NCI-H345 treated with DMSO at 0.1 percent for 48 hours (cell line): ENCODE measurements at regions not wholly inside any gene's neighbourhood (a gene's known extent, or its start where the extent isn't known, plus 50 kb on each side); places are given as distances from the start of the nearest gene placed in this dataset.
"Not testable (repeated sequence)": the region's sequence is repeated elsewhere in the genome, so short reads cannot be mapped to it uniquely, and the experiment has no call there.

Source experiments
- DNase-seq: peaks from one replicate; lab custom pipeline; 2025; ENCODE audit not compliant: unreplicated experiment; lab: John Stamatoyannopoulos, UW

GRCh38 chr11:81802591-81802990 is 931.1 kb downstream of the FAM181B start:
- DNase-seq: no peak

GRCh38 chr11:81792416-81792815 is 941.2 kb downstream of the FAM181B start:
- no peak for DNase-seq

DNA sequence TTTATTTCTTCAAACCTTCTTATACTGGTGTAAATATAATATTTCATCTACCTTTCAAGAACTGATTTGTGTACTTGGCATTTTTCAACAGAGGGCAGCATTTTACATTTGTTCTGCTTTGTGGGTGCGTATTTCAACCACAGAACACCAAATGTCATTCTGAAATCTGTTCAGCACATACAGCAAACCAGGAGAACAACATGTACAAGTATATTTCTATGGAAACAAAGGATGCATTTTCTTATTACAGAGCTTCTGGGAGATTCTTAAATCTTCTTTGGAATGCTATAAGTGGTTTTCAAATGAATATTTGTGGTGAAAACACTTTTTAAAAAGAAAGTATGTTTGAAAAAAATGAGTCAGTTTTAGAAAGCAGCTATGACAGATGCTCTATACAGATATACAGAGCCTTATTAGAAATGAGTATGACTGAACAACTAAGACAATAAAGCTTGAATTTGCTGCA is 946.0 kb downstream of the FAM181B start:
- DNase-seq: no peak

- no peak for DNase-seq
Observed at GRCh38 chr11:81772166-81772565, 961.5 kb downstream of the FAM181B start.

GRCh38 chr11:81769906-81770305 is 963.8 kb downstream of the FAM181B start:
- DNase-seq: not testable (repeated sequence)

GRCh38 chr11:81756864-81757595 is 976.6 kb downstream of the FAM181B start:
- DNase-seq: no peak

DNA sequence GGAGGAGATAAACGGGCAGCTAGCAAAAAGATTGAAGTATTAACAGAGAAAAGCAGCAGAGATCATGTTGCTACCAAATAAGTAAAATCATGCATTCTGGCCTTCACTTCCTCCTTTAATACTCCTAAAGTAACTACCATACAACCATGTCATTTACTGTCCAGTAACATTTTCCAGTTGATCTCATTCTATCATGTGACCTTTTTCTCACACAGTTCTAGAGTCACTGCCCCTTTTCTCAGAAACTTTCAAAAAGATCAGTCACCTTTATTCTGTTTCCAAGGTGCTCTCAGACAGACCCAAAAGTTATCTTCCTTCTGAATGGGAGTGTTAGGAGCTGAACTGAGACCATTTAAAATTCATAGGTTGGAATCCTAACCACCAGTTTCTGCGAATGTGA is 984.4 kb downstream of the FAM181B start:
- DNase-seq: no peak

GRCh38 chr11:81744336-81745116 is 989.1 kb downstream of the FAM181B start:
- no peak for DNase-seq

GRCh38 chr11:81725701-81726100 is 1008.0 kb downstream of the FAM181B start:
- DNase-seq: no peak

DNA sequence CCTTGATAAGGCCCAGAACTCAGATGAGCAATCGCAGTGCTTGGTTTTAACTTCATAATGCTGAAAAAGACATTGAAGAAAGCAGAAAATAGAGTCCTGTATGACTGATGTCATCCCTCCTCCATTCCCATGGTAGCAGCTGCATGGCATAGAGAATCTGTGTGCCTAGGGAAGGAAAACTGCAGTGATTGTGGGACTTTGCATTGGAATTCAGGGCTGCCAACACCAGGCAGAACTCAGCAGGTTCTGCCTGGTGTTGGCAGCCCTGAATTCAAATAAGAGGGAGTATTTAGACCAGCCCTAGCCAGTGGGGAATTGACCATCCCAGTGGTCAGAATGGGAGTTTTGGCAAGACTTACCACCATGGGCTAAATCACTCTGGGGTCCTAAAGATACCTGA is 1016.0 kb downstream of the FAM181B start:
- no peak for DNase-seq

- no peak for DNase-seq
Observed at GRCh38 chr11:81707881-81708280, 1025.8 kb downstream of the FAM181B start.

DNA sequence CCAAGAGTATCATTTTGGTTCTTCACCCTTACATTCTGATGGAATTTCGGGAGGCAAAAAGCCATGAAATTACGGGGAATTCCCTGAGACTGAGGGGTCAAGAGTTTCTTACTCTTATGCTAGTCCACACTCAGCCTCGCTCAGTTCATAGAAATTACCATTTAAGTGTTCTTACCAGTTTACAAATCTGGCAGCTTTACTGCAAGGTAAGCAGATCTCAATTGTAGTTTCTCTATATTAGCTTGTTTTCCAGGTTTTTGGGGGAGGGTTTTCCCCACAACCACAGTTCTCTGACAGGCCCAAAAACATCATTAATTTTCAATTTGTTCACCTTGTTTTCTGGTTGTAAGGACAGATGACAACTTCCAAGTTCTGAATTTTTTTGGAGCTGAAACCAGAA is 1028.4 kb downstream of the FAM181B start:
- DNase-seq: no peak

DNA sequence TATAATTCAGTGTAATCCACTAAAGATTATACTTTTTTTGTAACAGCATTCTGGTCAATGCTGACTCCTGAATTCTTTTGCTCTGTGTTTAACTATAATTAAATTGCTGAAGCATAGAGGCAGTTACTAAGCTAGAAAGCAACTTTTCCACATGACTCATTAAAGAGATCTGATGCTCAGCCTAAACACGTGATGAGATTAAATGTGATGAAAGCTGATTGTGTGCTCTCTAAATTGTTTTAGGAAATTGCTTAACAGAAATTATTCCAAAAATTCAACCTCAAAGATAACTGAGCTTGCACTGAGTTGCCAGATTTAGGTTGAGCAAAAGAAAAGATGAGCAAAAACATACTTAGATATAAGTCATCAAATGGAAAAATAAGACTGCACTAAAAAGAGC is 1033.6 kb downstream of the FAM181B start:
- no peak for DNase-seq

GRCh38 chr11:81687057-81687456 is 1046.6 kb downstream of the FAM181B start:
- no peak for DNase-seq

GRCh38 chr11:81674211-81674610 is 1059.5 kb downstream of the FAM181B start:
- DNase-seq: no peak

GRCh38 chr11:81673001-81673400 is 1060.7 kb downstream of the FAM181B start:
- DNase-seq: no peak

DNA sequence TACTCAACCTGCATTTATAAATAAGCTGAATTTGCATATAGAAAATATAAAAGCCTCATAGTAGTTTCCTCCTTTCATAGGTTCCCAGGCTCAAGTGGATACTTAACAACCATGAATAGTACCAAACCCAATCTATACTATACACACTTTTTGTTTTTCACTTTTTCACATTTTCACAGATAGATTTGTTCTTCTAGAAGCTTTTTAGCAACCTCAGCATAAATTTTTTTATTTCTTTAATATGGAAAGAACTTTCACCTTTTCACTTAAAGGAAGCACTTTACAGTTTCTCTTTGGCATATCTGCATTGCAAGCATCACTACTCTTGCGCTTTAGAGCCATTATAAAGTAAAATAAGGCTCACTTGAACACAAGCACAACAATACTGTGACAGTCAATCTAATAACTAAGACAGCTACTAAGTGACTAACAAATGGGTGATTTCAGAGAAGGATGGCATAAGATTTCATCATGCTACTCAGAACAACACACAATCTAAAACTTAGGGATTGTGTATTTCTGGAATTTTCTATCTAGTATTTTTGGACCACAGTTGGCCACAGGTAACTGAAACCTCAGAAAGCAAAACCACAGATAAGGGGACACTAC is 1063.6 kb downstream of the FAM181B start:
- DNase-seq: no peak

DNA sequence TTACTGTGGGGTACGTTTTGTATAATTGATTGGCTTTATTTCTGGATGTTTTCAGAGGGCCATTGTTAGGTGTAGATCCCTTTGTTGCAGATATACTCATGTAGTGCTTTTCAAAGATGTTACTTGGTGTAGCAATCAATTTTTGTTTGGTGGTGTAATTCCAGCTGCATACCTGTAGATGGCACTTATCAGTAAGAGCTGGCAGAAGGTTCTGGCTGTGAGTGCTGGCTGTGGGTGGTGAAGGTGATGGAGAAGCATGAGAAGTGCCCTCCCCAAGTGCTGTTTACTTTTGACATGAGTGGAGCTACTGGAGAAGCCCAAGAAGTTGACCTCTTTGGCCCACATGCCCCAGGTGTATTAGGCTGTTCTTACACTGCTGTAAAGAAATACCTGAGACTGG is 1074.9 kb downstream of the FAM181B start:
- no peak for DNase-seq

- DNase-seq: no peak
Observed at GRCh38 chr11:81655351-81655750, 1078.3 kb downstream of the FAM181B start.

GRCh38 chr11:81647374-81647773 is 1086.3 kb downstream of the FAM181B start:
- DNase-seq: no peak

DNA sequence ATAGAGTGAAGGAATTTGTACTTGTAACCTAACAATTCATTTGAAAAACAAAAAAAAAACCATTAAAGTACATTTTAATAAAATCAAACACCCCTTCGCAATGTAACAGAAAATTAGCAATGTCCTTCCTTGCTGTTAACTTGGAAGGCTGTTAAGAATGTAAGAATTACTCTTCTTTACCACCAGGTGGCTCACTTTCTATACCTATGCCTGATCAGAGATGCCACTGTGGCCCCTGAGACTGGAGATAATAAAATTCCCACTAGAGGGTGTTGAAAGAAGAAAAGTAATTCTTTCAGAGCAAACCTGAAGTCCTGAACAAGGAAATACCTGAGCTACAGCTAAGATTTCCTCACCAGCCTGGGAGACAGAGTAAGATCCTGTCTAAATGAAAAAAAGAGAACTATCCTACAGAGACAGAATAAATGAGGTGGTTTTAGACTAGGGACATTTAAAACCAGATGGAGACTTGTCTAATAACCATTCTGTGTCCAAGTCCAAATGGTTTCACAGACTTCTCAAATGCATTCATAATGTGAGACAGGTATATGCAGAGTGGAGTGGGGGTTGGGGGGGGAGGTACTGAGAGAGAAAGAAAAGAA is 1089.3 kb downstream of the FAM181B start:
- DNase-seq: peak; percentile 55

DNA sequence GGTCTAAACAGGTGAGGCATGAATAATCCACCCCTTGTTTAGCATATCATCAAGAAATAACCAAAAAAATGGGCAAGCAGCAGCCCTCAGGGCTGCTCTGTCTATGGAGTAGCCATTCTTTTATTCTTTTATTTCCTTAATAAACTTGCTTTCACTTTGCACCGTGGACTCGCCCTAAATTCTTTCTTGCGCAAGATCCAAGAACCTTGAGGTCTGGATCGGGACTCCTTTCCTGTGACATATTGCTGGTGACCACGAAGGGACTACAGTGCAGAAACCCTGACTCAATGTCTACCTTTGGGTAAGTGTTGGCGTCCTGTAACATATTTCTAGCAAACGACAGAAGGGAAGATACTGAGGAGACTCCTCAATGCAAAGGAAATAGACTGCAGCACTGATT is 1099.2 kb downstream of the FAM181B start:
- no peak for DNase-seq
